Left lung (tissue), 4 donors: ENCODE measurements at regions not wholly inside any gene's neighbourhood (a gene's known extent, or its start where the extent isn't known, plus 50 kb on each side); places are given as distances from the start of the nearest gene placed in this dataset.

Experiments
- ATAC-seq: fragments of 200-7000 bp; cut with Tn5 transposase; one replicate; pipeline ENCODE4 v1.9.1; 2020; ENCODE audit warnings: moderate library complexity
- DNase-seq, 4 donors: peaks; one replicate each; pipeline ENCODE4 v3.0.0-alpha.2; 2013 to 2020
- H3K27ac ChIP-seq, 2 donors: fragments of 200-600 bp; sonication (generic) in 1 of 2; one replicate each; pipeline versions ENCODE4 v1.5.0 to v1.8.0; 2020 to 2021
- H3K27me3 ChIP-seq, 2 donors: fragments of 200-600 bp; sonication (generic) in 1 of 2; one replicate each; pipeline versions ENCODE4 v1.5.0 to v1.8.0; 2020 to 2021
- H3K36me3 ChIP-seq, 2 donors: fragments of 200-600 bp; sonication (generic) in 1 of 2; one replicate each; pipeline versions ENCODE4 v1.5.0 to v1.8.0; 2020 to 2021
- H3K4me1 ChIP-seq, 2 donors: fragments of 200-600 bp; one replicate each; pipeline ENCODE4 v1.8.0; 2021
- H3K4me3 ChIP-seq, 2 donors: fragments of 200-600 bp; sonication (generic) in 1 of 2; one replicate each; pipeline versions ENCODE4 v1.5.0 to v1.8.0; 2020 to 2021; ENCODE audit warnings: mild to moderate bottlenecking in 1 of 2
- H3K9me3 ChIP-seq, 2 donors: fragments of 200-600 bp; sonication (generic) in 1 of 2; one replicate each; pipeline versions ENCODE4 v1.5.0 to v1.8.0; 2020 to 2021
- CTCF ChIP-seq, 2 donors: fragments of 200-600 bp; sonication (generic) in 1 of 2; IDR thresholded peaks; one replicate each; pipeline versions ENCODE4 v1.5.0 to v1.8.0; 2021; ENCODE audit warnings: antibody characterized with exemption in 2 of 2
- intact Hi-C, 2 donors: fragments of 100-400 bp; cut with DNase I; formaldehyde crosslinking; loops; one replicate each; pipeline versions ENCODE4 v1.11.2 to v1.14.2; 2022
- donor health status: DM: no; HTN: yes; CAD: no.
- donor health status: DM: no; HTN: no; CAD: no.

GRCh38 chr13:81142306-81142999 lies 801.5 kb upstream of the SPRY2 start:
- H3K36me3 ChIP-seq, result no peaks in the 10 kb centered on the region
- H3K4me3 ChIP-seq, result no peak overlapping the region
- no peak for TF ChIP-seq CTCF (IDR thresholded peaks at IDR 0.05)
- no peaks in the 10 kb centered on the region for H3K4me1 ChIP-seq
- ATAC-seq, result no peak
- intact Hi-C loops, result no loop called here
- H3K27ac ChIP-seq, result no peak overlapping the region
- DNase-seq, result no peak
- no peaks in the 10 kb centered on the region for H3K9me3 ChIP-seq
- no peaks in the 10 kb centered on the region for H3K27me3 ChIP-seq

GRCh38 chr13:81140675-81141074 lies 799.7 kb upstream of the SPRY2 start:
- no peak overlapping the region for H3K27ac ChIP-seq
- no peak for TF ChIP-seq CTCF (IDR thresholded peaks at IDR 0.05)
- no peak overlapping the region for H3K4me3 ChIP-seq
- ATAC-seq (no peak), DNase-seq (no peak)
- no peaks in the 10 kb centered on the region for H3K27me3 ChIP-seq
- no peaks in the 10 kb centered on the region for H3K9me3 ChIP-seq
- no peaks in the 10 kb centered on the region for H3K36me3 ChIP-seq
- intact Hi-C loops, result no loop called here
- no peaks in the 10 kb centered on the region for H3K4me1 ChIP-seq

GRCh38 chr13:81139987-81140386 lies 799.1 kb upstream of the SPRY2 start:
- no peak for ATAC-seq
- no peaks in the 10 kb centered on the region for H3K4me1 ChIP-seq
- no peaks in the 10 kb centered on the region for H3K36me3 ChIP-seq
- DNase-seq, result no peak
- TF ChIP-seq CTCF (IDR thresholded peaks at IDR 0.05), result no peak
- no peak overlapping the region for H3K27ac ChIP-seq
- intact Hi-C loops, result no loop called here
- H3K27me3 ChIP-seq, result no peaks in the 10 kb centered on the region
- H3K9me3 ChIP-seq, result no peaks in the 10 kb centered on the region
- H3K4me3 ChIP-seq, result no peak overlapping the region

GRCh38 chr13:81138353-81138980 lies 797.5 kb upstream of the SPRY2 start:
- H3K27ac ChIP-seq, result no peak overlapping the region
- H3K4me1 ChIP-seq, result no peaks in the 10 kb centered on the region
- DNase-seq (no peak), ATAC-seq (no peak)
- no peak overlapping the region for H3K4me3 ChIP-seq
- H3K9me3 ChIP-seq, result no peaks in the 10 kb centered on the region
- no peaks in the 10 kb centered on the region for H3K36me3 ChIP-seq
- H3K27me3 ChIP-seq, result no peaks in the 10 kb centered on the region
- intact Hi-C loops, result no loop called here
- no peak for TF ChIP-seq CTCF (IDR thresholded peaks at IDR 0.05)

- Histone ChIP-seq H3K27ac (no peak overlapping the region), H3K27me3 (no peaks in the 10 kb centered on the region), H3K9me3 (peaks cover 0 to 5% of the 10 kb centered on the region in 2 donors), H3K36me3 (no peaks in the 10 kb centered on the region), H3K4me3 (no peak overlapping the region), H3K4me1 (no peaks in the 10 kb centered on the region)
- TF ChIP-seq CTCF (IDR thresholded peaks at IDR 0.05), result no peak
- intact Hi-C loops, result no loop called here
- no peak for ATAC-seq
- no peak for DNase-seq
Observed at GRCh38 chr13:81133066-81133465, 792.1 kb upstream of the SPRY2 start.
